Activated naive CD4-positive, alpha-beta T cell (primary cell): ENCODE measurements at regions not wholly inside any gene's neighbourhood (a gene's known extent, or its start where the extent isn't known, plus 50 kb on each side); places are given as distances from the start of the nearest gene placed in this dataset.

Experiments
- DNase-seq, 4 experiments: peaks; one replicate each; lab custom pipeline; 2025; lab: John Stamatoyannopoulos, UW

GRCh38 chr12:98437166-98437565, 78.2 kb upstream of the TMPO start:
- DNase-seq, result no peak

GRCh38 chr12:98437806-98438595, 77.4 kb upstream of the TMPO start:
- DNase-seq, result no peak

DNA sequence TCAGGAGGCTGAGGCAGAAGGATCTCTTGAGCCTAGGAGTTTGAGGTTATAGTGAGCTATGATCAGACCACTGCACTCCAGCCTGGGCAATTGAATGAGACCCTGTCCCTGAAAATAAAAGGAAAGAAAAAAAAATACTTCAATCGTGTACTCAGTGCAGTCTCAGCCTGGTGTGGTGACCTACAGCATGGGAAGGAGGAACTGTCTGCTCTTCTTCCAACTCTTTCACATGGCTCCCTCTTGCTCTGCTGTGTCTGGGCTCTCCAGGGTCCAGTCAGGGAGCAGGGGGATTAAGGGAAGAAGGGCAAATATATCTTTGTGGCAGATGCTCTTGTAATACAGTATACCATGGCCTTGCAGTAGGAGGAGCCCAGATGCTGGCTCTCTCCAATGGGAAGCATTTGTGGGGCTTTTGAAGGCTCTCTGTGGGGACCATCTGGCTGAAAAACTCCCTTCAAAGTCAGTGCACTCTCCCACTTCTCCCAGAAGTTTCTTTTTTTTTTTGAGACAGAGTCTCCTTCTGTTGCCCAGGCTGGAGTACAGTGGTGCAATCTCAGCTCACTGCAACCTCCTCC, 76.6 kb upstream of the TMPO start:
- DNase-seq, result no peak

DNA sequence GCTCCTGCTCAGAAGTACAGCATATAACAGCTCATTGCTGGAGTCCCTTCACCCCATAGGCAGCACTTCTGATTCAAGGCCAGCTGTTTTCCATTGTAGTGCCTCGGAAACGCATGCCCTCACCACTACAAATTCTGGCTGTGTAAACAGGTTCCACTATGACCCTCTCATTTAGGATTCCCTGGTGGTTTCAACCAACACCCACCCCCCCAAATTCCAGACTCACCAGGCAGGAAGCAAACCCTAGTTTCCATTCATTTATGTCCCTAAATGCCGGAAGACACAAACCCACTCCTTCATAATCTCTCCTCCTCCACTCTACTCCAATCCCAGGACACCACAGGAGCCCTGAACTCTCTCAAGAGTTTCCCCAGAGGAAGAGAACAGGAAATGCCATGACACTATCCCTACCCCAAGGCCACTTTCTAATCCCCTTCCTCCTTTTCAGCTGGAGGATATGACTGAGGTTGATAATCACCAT, 75.9 kb upstream of the TMPO start:
- no peak for DNase-seq

GRCh38 chr12:98439981-98440581, 75.3 kb upstream of the TMPO start:
- no peak for DNase-seq

- no peak for DNase-seq
Measured at GRCh38 chr12:98446060-98446459, 69.3 kb upstream of the TMPO start.

DNA sequence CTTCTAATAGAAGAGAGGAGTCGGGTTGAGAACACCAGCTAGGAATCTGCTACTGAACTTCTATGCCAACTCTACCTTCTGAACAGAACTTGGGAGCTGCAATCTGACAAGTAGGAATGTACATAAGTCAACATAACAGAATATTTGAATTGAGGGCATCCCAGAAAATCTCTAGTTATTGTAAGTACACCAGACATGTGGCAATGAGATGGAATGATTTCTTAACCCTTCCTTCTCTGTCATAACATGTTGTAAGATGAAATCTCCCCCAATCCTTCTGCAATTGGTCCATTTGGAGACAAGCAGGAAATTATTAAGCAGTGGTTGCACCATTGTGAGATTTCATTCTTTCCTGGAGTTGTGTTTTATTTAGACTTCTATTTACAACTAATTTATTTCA, 68.7 kb upstream of the TMPO start:
- no peak for DNase-seq

GRCh38 chr12:98449584-98449983, 65.8 kb upstream of the TMPO start:
- DNase-seq, result no peak

DNA sequence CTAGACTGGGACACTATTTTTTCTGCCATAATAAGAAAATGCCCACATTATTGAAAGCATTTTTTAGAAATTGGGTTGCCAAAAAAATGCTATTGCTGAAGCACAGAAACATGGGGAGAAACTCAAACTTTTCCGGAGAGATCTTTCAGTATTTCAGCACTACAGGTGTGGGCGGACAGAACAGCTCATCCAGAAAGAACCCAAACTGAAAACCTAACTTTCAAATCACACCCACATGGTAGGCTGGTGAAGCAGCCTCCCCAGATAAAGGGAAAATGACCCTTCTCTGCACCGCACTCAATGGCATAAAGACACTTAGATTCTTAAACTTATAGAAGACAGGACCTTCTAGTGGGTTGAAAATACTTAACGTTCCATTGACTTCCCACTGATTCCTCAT, 62.3 kb upstream of the TMPO start:
- no peak for DNase-seq

GRCh38 chr12:98453492-98453891, 61.9 kb upstream of the TMPO start:
- no peak for DNase-seq

GRCh38 chr12:98456041-98456440, 59.3 kb upstream of the TMPO start:
- no peak for DNase-seq

GRCh38 chr12:98456576-98457573, 58.5 kb upstream of the TMPO start:
- no peak for DNase-seq

DNA sequence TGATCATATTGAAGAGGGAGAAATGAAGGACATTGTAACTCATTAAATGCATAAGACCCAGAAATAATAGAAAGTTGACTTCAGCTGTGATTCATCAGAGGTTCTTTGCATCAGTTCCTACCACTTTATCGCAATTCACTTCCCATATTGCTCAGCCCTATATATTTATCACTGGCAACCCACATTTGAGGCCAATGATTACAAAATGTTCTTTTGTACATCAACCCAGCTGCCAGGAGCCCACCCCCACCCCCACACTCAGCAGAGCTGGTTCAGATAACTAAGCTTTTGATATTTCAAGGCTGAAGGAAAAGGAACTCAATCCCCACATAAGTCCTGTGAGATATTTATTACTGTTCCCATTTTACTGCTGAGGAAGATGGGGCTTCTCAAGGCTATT, 51.2 kb upstream of the TMPO start:
- DNase-seq, result no peak

- DNase-seq, result no peak
Measured at GRCh38 chr12:98465505-98465904, 49.9 kb upstream of the TMPO start.
